ENCODE measurements at regions not wholly inside any gene's neighbourhood (a gene's known extent, or its start where the extent isn't known, plus 50 kb on each side); places are given as distances from the start of the nearest gene placed in this dataset.

DNA sequence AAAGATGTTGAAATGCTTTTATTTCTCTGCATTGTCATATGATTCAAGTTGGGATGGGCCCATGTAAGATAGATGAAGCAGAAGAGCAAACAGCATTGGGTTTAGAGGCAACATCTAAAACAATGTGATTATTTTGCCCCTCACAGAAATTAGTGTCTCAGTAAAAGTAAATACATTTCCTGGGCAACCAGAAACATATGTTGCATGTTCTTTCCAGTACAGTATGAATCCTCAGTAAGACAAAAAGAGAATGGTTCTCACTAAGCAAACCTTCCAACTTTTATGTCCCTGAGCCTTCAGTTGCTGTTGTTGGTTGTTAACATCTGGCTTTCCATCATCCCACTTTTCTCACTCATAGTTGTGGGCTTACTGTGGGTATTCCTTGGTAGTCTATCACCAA, 222.5 kb upstream of the PRPS1L1 start:
- H3K4me2 ChIP-seq (ENCODE audit: low read length): no peak overlapping the region
- no peak overlapping the region for H3K4me3 Mint-ChIP-seq (ENCODE audit: unreplicated experiment)
- H3K4me3 ChIP-seq (ENCODE audit: insufficient read depth, low read depth, low read length): no peak overlapping the region
- no peak overlapping the region for H2AFZ ChIP-seq (ENCODE audit: low read depth, low read length)
- H3K36me3 Mint-ChIP-seq (ENCODE audit: low read depth, unreplicated experiment): no peaks in the 10 kb centered on the region
- H3K9ac ChIP-seq (ENCODE audit: low read length): no peak overlapping the region
- H3K4me1 Mint-ChIP-seq (ENCODE audit: low read depth, unreplicated experiment): no peaks in the 10 kb centered on the region
- no peaks in the 10 kb centered on the region for H3K79me2 ChIP-seq (ENCODE audit: insufficient read depth, low read length)
- H3K27ac ChIP-seq (ENCODE audit: low read depth, low read length): no peak overlapping the region
- FAIRE-seq (no peak), DNase-seq (ENCODE audit: low read depth) (no peak)
- H3K27me3 Mint-ChIP-seq (ENCODE audit: low read depth, unreplicated experiment): no peaks in the 10 kb centered on the region
- H3K36me3 ChIP-seq (ENCODE audit: insufficient read depth, low read length): no peaks in the 10 kb centered on the region
- H3K27me3 ChIP-seq (ENCODE audit: insufficient read depth, low read length): no peaks in the 10 kb centered on the region
- no peak overlapping the region for H3K27ac Mint-ChIP-seq (ENCODE audit: unreplicated experiment)
- no peaks in the 10 kb centered on the region for H3K4me1 ChIP-seq (ENCODE audit: insufficient read depth, low read length)
- peaks cover 19% of the 10 kb centered on the region for H3K9me3 Mint-ChIP-seq (ENCODE audit: unreplicated experiment)
- H3K9me3 ChIP-seq (ENCODE audit: insufficient read depth, low read depth, low read length): peaks cover 17% of the 10 kb centered on the region
- H4K20me1 ChIP-seq (ENCODE audit: insufficient read depth, low read length): no peaks in the 10 kb centered on the region
- TF ChIP-seq, protein P1, sequence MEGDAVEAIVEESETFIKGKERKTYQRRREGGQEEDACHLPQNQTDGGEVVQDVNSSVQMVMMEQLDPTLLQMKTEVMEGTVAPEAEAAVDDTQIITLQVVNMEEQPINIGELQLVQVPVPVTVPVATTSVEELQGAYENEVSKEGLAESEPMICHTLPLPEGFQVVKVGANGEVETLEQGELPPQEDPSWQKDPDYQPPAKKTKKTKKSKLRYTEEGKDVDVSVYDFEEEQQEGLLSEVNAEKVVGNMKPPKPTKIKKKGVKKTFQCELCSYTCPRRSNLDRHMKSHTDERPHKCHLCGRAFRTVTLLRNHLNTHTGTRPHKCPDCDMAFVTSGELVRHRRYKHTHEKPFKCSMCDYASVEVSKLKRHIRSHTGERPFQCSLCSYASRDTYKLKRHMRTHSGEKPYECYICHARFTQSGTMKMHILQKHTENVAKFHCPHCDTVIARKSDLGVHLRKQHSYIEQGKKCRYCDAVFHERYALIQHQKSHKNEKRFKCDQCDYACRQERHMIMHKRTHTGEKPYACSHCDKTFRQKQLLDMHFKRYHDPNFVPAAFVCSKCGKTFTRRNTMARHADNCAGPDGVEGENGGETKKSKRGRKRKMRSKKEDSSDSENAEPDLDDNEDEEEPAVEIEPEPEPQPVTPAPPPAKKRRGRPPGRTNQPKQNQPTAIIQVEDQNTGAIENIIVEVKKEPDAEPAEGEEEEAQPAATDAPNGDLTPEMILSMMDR (IDR thresholded peaks at IDR 0.05; ENCODE audit: insufficient read depth, low read depth, low read length): no peak
- TF ChIP-seq EZH2 (IDR thresholded peaks at IDR 0.05; ENCODE audit: insufficient read depth, low read length): no peak

DNA sequence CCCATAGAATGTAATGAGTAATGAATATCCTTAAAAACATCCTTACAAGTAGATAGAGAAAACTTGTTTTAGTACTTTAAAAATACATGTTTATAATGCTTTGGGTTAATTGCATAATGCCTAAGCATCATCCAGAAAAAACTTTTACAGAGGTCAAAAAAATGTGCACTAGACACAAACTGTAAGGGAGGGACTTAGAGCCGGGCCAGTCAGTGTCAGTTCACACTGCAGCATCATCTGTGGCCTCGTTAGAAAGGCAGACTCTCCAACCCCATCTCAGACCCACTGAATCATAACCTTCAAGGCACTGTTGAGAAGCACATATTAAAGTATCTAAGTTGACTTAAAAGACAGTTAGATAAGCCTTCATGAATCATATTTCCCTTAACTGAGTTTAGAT, 230.1 kb upstream of the PRPS1L1 start:
- Histone ChIP-seq H3K4me3 (ENCODE audit: insufficient read depth, low read depth, low read length) (no peak overlapping the region), H3K27ac (ENCODE audit: low read depth, low read length) (no peak overlapping the region), H3K79me2 (ENCODE audit: insufficient read depth, low read length) (no peaks in the 10 kb centered on the region), H2AFZ (ENCODE audit: low read depth, low read length) (no peak overlapping the region), H3K27me3 (ENCODE audit: insufficient read depth, low read length) (no peaks in the 10 kb centered on the region), H3K9me3 (ENCODE audit: insufficient read depth, low read depth, low read length) (peaks cover 5% of the 10 kb centered on the region), H4K20me1 (ENCODE audit: insufficient read depth, low read length) (no peaks in the 10 kb centered on the region), H3K9ac (ENCODE audit: low read length) (no peak overlapping the region), H3K36me3 (ENCODE audit: insufficient read depth, low read length) (no peaks in the 10 kb centered on the region), H3K4me1 (ENCODE audit: insufficient read depth, low read length) (no peaks in the 10 kb centered on the region), H3K4me2 (ENCODE audit: low read length) (no peak overlapping the region)
- Mint-ChIP-seq H3K9me3 (ENCODE audit: unreplicated experiment) (peaks cover 6% of the 10 kb centered on the region), H3K27me3 (ENCODE audit: low read depth, unreplicated experiment) (no peaks in the 10 kb centered on the region), H3K36me3 (ENCODE audit: low read depth, unreplicated experiment) (no peaks in the 10 kb centered on the region), H3K4me1 (ENCODE audit: low read depth, unreplicated experiment) (no peaks in the 10 kb centered on the region), H3K4me3 (ENCODE audit: unreplicated experiment) (no peak overlapping the region), H3K27ac (ENCODE audit: unreplicated experiment) (no peak overlapping the region)
- FAIRE-seq (no peak), DNase-seq (ENCODE audit: low read depth) (peak; percentile 22)
- TF ChIP-seq, protein P1 (IDR thresholded peaks at IDR 0.05; ENCODE audit: insufficient read depth, low read depth, low read length): no peak
- no peak for TF ChIP-seq EZH2 (IDR thresholded peaks at IDR 0.05; ENCODE audit: insufficient read depth, low read length)

DNA sequence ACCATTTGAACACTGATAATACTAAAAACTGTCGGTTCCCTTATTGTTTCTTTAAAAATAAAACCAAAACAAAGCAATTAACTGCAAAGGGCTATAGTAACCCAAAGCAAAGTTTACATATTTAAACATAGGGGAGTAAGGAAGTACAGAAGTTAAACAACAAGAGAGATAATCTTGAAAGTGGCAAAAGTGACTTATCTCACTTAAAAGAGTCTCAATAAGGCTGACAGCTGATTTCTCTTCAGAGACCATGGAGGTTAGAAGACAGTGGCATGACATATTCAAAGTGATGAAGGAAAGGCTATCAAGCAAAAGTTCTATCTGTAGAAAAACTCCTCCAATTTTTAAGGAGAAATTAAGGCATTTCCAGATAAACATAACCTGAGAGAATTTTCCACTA, 233.5 kb upstream of the HDAC9 start:
- H3K27me3 Mint-ChIP-seq (ENCODE audit: low read depth, unreplicated experiment): no peaks in the 10 kb centered on the region
- H3K4me1 Mint-ChIP-seq (ENCODE audit: low read depth, unreplicated experiment): no peaks in the 10 kb centered on the region
- Histone ChIP-seq H3K27ac (ENCODE audit: low read depth, low read length) (no peak overlapping the region), H4K20me1 (ENCODE audit: insufficient read depth, low read length) (no peaks in the 10 kb centered on the region), H3K4me2 (ENCODE audit: low read length) (no peak overlapping the region), H3K4me3 (ENCODE audit: insufficient read depth, low read depth, low read length) (no peak overlapping the region), H3K9ac (ENCODE audit: low read length) (no peak overlapping the region), H3K27me3 (ENCODE audit: insufficient read depth, low read length) (no peaks in the 10 kb centered on the region), H3K9me3 (ENCODE audit: insufficient read depth, low read depth, low read length) (peaks cover 2% of the 10 kb centered on the region), H3K4me1 (ENCODE audit: insufficient read depth, low read length) (no peaks in the 10 kb centered on the region), H3K36me3 (ENCODE audit: insufficient read depth, low read length) (no peaks in the 10 kb centered on the region), H3K79me2 (ENCODE audit: insufficient read depth, low read length) (no peaks in the 10 kb centered on the region), H2AFZ (ENCODE audit: low read depth, low read length) (no peak overlapping the region)
- no peak for TF ChIP-seq EZH2 (IDR thresholded peaks at IDR 0.05; ENCODE audit: insufficient read depth, low read length)
- TF ChIP-seq, protein P1 (IDR thresholded peaks at IDR 0.05; ENCODE audit: insufficient read depth, low read depth, low read length): no peak
- no peaks in the 10 kb centered on the region for H3K36me3 Mint-ChIP-seq (ENCODE audit: low read depth, unreplicated experiment)
- no peak overlapping the region for H3K4me3 Mint-ChIP-seq (ENCODE audit: unreplicated experiment)
- no peak for DNase-seq (ENCODE audit: low read depth)
- no peak for FAIRE-seq
- peaks cover 1% of the 10 kb centered on the region for H3K9me3 Mint-ChIP-seq (ENCODE audit: unreplicated experiment)
- no peak overlapping the region for H3K27ac Mint-ChIP-seq (ENCODE audit: unreplicated experiment)

Data from astrocyte (in vitro differentiated cells and primary cell).